ENCODE measurements at regions not wholly inside any gene's neighbourhood (a gene's known extent, or its start where the extent isn't known, plus 50 kb on each side); places are given as distances from the start of the nearest gene placed in this dataset.
"Not testable (repeated sequence)": the region's sequence is repeated elsewhere in the genome, so short reads cannot be mapped to it uniquely, and the experiment has no call there.

DNA sequence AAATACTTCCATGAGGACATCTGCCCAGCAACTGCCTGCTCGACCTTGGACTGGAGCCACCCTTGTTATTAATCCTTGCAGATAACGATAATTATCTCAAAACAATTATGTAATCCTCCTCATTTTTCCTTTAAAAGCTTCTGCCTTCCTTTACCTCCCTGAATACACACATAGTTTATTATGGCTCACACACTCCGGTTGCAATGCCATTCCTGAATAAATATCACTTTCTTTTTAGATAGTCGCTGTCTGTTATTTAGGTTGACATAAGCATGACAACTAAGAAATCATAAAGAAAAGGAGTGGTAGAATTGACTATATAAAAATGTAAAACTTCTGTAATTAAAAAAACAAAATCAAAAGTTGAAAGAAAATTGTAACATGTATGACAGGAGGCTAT is 64.8 kb downstream of the B4GALT7 start:
- not testable (repeated sequence) for H3K4me3 ChIP-seq (ENCODE audit: low read depth, low read length)

DNA sequence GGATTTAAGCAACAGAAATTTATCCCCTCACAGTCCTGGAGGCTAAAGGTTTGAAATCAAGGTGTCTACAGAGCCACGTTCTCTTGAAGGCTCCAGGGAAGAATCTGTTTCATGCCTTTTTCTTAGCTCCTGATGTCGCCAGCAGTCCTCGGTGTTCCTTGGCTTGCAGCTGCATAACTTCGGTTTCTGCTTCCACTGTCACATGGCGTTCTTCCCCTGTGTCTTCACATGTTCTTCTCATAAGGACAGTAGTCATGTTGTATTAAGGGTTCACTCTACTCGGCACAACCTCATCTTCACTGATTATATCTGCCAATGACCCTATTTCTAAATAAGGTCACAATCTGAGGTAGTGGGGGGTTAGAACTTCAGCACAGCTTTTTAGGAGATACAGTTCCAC is 65.2 kb downstream of the B4GALT7 start:
- H3K4me3 ChIP-seq (ENCODE audit: low read depth, low read length): not testable (repeated sequence)

DNA sequence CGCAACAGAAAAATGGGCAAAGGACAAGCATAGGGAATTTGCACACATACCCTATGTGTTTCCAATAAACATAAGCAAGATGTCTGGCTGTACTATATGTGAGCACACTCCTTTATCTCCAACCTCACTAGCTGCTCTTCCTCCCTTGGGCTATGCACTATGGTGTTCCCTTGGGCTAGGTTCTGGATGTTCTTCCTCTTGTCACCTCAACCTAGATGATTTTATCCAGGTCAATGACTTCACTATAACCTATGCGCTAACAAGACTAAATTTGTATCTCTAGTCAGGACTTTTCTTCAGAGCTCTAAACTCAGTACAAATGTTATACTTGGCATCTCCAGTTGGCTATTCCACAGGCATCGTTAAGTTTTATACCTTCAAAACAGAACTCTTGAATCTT is 66.0 kb downstream of the B4GALT7 start:
- H3K4me3 ChIP-seq (ENCODE audit: low read depth, low read length): not testable (repeated sequence)

DNA sequence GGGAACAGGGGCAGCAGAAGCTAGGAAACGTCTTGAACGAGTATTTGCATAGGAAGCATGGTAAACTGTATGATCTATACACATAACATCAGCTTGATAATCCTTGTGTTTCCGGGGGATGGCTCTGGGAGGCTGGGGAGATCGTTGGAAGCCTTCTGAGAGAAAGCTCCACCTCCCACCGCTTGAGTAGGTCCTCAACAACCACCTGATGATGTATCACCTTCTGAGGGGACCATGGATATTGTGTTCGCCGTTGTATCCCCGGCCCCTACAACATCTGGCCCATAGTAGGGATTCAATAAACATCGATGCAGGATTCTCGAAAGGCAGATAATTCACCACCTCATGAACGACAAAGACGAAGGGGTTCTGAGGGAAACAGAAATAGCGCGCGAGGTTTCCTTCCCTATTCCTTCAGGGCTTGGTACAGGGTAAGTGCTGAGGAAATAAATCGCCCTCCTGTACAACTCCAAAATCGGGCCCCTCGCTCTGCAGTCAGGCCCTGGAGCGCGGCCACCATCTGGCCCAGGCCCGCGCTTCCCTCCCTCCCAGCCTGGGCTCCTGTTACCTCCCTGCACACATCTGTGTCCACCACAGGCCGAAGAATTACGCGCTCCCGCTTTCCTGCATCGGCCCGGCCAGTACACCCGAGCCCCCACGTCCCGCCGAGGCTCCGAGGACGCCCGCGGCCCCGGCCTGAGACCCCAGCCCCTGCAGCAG is 71.3 kb downstream of the B4GALT7 start:
- H3K4me3 ChIP-seq (ENCODE audit: low read depth, low read length): not testable (repeated sequence)

DNA sequence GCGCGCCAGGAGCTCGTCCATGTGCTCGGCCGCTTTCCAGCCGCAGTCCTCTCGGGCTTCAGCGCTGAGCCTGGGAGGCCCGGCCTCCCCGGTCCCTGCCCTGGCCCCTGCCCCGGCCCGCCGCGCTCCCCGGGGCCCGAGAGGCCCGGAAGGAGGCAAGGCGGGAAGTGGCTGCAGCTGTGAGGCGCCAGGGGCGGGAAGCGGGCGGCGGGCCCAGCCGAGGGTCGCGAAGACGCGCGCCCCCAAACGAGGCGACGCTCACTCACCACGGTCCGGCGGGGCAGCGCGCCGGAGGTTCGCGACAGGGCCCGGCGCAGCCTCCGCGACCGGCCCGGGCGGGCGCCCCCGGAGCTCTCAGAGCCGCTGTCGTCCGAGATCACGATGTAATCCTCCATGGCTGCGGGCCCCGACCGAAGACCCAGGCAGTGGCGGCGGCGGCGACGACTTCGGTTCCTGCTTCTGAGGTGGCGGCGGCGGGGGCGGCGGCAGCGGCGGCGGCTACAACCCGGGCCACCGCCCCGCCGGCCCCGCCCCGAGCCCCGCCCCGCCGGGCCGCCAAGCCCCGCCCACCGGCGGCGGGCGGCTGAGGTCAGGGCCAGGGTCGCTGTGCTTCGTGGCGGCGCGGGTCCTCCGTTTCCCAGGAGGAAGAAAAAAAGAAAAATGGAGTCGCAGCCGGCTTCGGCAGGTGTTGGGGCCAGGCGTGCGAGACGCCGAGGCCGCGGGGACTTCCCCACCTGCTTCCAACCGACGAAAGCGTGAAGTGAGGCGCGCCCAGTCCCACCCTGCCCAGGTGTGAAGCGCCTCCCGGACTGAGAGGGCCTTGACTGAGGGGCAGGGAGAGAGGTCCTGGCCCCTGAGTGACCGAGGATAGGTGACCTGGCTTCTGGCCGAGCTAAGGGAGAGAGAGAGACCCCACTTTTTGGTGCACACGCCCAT is 72.1 kb downstream of the B4GALT7 start:
- peak overlapping the region; percentile 29 for H3K4me3 ChIP-seq (ENCODE audit: low read depth, low read length)

Measured in GM12875 (cell line).